Fibroblast of the aortic adventitia (primary cell): ENCODE measurements at regions not wholly inside any gene's neighbourhood (a gene's known extent, or its start where the extent isn't known, plus 50 kb on each side); places are given as distances from the start of the nearest gene placed in this dataset.
A peak's percentile ranks its signal among the peaks of the same experiment; 100 is the strongest.

Source experiments
- DNase-seq: peaks from one replicate; pipeline ENCODE4 v3.0.0-alpha.2; 2010; ENCODE audit warnings: low read depth
- H3K4me3 ChIP-seq: 2 replicates; pipeline ENCODE4 v1.5.1; 2011; ENCODE audit warnings: low read depth, mild to moderate bottlenecking, control low read depth, low read length, moderate library complexity
- CTCF ChIP-seq: IDR thresholded peaks from 2 replicates; pipeline ENCODE4 v1.5.1; 2011; ENCODE audit warnings: mild to moderate bottlenecking, low read length, control low read depth, inconsistent platforms; ENCODE audit not compliant: insufficient read depth

- no peak for TF ChIP-seq CTCF
- peak; percentile 79 for DNase-seq
- H3K4me3 ChIP-seq, result no peak overlapping the region
Observed at GRCh38 chr12:75699728-75700496, 188.5 kb upstream of the KRR1 start.

GRCh38 chr12:75699251-75699650 is 187.8 kb upstream of the KRR1 start:
- TF ChIP-seq CTCF, result no peak
- no peak overlapping the region for H3K4me3 ChIP-seq
- no peak for DNase-seq

- no peak overlapping the region for H3K4me3 ChIP-seq
- DNase-seq, result no peak
- no peak for TF ChIP-seq CTCF
Observed at GRCh38 chr12:75698052-75698451, 186.6 kb upstream of the KRR1 start.

GRCh38 chr12:75695926-75696325 is 184.5 kb upstream of the KRR1 start:
- DNase-seq, result no peak
- H3K4me3 ChIP-seq, result no peak overlapping the region
- TF ChIP-seq CTCF, result no peak

- no peak for DNase-seq
Observed at GRCh38 chr12:75694534-75695268, 183.3 kb upstream of the KRR1 start.

GRCh38 chr12:75692876-75693275 is 181.5 kb upstream of the KRR1 start:
- H3K4me3 ChIP-seq, result no peak overlapping the region
- TF ChIP-seq CTCF, result no peak
- DNase-seq, result peak; percentile 68

More at GRCh38 chr12:75694534-75695268, 183.3 kb upstream of the KRR1 start:
- TF ChIP-seq CTCF, result no peak
- no peak overlapping the region for H3K4me3 ChIP-seq
